ENCODE measurements at regions not wholly inside any gene's neighbourhood (a gene's known extent, or its start where the extent isn't known, plus 50 kb on each side); places are given as distances from the start of the nearest gene placed in this dataset.

- no peak for DNase-seq (ENCODE audit: low read depth in 2 of 2)
These were observed 103.1 kb upstream of the KAZN start for GRCh38 chr1:14495381-14495780.

- DNase-seq (ENCODE audit: low read depth in 2 of 2), result no peak
These were observed 102.5 kb upstream of the KAZN start for GRCh38 chr1:14495996-14496395.

- DNase-seq (ENCODE audit: low read depth in 2 of 2), result no peak
These were observed 99.6 kb upstream of the KAZN start for GRCh38 chr1:14498839-14499238.

GRCh38 chr1:14499312-14500040 lies 99.0 kb upstream of the KAZN start:
- no peak for DNase-seq (ENCODE audit: low read depth in 2 of 2)

- DNase-seq (ENCODE audit: low read depth in 2 of 2), result no peak
These were observed 98.4 kb upstream of the KAZN start for GRCh38 chr1:14500041-14500440.

GRCh38 chr1:14500912-14501311 lies 97.6 kb upstream of the KAZN start:
- DNase-seq (ENCODE audit: low read depth in 2 of 2), result no peak

- no peak for DNase-seq (ENCODE audit: low read depth in 2 of 2)
These were observed 94.0 kb upstream of the KAZN start for GRCh38 chr1:14504517-14504916.

GRCh38 chr1:14506471-14507255 lies 91.8 kb upstream of the KAZN start:
- DNase-seq (ENCODE audit: low read depth in 2 of 2), result no peak

- DNase-seq (ENCODE audit: low read depth in 2 of 2), result no peak
These were observed 91.2 kb upstream of the KAZN start for GRCh38 chr1:14507262-14507661.

- no peak for DNase-seq (ENCODE audit: low read depth in 2 of 2)
These were observed 89.9 kb upstream of the KAZN start for GRCh38 chr1:14508613-14509012.

- no peak for DNase-seq (ENCODE audit: low read depth in 2 of 2)
These were observed 87.3 kb upstream of the KAZN start for GRCh38 chr1:14511166-14511680.

- DNase-seq (ENCODE audit: low read depth in 2 of 2), result no peak
These were observed 86.5 kb upstream of the KAZN start for GRCh38 chr1:14511796-14512585.

- DNase-seq (ENCODE audit: low read depth in 2 of 2), result no peak
These were observed 85.4 kb upstream of the KAZN start for GRCh38 chr1:14513111-14513510.

- DNase-seq (ENCODE audit: low read depth in 2 of 2), result no peak
These were observed 83.7 kb upstream of the KAZN start for GRCh38 chr1:14514739-14515138.

GRCh38 chr1:14516974-14517840 lies 81.3 kb upstream of the KAZN start:
- DNase-seq (ENCODE audit: low read depth in 2 of 2), result no peak

- no peak for DNase-seq (ENCODE audit: low read depth in 2 of 2)
These were observed 80.7 kb upstream of the KAZN start for GRCh38 chr1:14517841-14518180.

- DNase-seq (ENCODE audit: low read depth in 2 of 2), result no peak
These were observed 78.5 kb upstream of the KAZN start for GRCh38 chr1:14519976-14520375.

- no peak for DNase-seq (ENCODE audit: low read depth in 2 of 2)
These were observed 77.8 kb upstream of the KAZN start for GRCh38 chr1:14520514-14521163.

GRCh38 chr1:14521622-14522021 lies 76.9 kb upstream of the KAZN start:
- DNase-seq (ENCODE audit: low read depth in 2 of 2), result no peak

GRCh38 chr1:14522077-14522925 lies 76.2 kb upstream of the KAZN start:
- DNase-seq (ENCODE audit: low read depth in 2 of 2), result no peak

Measured in dermis microvascular lymphatic vessel endothelial cell (primary cell).